ENCODE measurements at regions not wholly inside any gene's neighbourhood (a gene's known extent, or its start where the extent isn't known, plus 50 kb on each side); places are given as distances from the start of the nearest gene placed in this dataset.

GRCh38 chr2:42961961-42962360 lies 169.6 kb upstream of the HAAO start:
- H3K4me1 ChIP-seq (ENCODE audit: insufficient read depth, low read length, poor library complexity, severe bottlenecking): no peaks in the 10 kb centered on the region
- H3K9me3 ChIP-seq (ENCODE audit: low read depth, low read length, poor library complexity, severe bottlenecking): no peaks in the 10 kb centered on the region
- no peak for TF ChIP-seq EZH2 (IDR thresholded peaks at IDR 0.05; ENCODE audit: borderline replicate concordance, low read depth, low read length, poor library complexity, severe bottlenecking)
- TF ChIP-seq, protein P1, sequence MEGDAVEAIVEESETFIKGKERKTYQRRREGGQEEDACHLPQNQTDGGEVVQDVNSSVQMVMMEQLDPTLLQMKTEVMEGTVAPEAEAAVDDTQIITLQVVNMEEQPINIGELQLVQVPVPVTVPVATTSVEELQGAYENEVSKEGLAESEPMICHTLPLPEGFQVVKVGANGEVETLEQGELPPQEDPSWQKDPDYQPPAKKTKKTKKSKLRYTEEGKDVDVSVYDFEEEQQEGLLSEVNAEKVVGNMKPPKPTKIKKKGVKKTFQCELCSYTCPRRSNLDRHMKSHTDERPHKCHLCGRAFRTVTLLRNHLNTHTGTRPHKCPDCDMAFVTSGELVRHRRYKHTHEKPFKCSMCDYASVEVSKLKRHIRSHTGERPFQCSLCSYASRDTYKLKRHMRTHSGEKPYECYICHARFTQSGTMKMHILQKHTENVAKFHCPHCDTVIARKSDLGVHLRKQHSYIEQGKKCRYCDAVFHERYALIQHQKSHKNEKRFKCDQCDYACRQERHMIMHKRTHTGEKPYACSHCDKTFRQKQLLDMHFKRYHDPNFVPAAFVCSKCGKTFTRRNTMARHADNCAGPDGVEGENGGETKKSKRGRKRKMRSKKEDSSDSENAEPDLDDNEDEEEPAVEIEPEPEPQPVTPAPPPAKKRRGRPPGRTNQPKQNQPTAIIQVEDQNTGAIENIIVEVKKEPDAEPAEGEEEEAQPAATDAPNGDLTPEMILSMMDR (conservative IDR thresholded peaks at IDR 0.05; ENCODE audit: low read depth, low read length): no peak
- POLR2A ChIA-PET (ENCODE audit: low non-redundant PET): no interaction called here
- H3K27me3 ChIP-seq (replicated peaks; ENCODE audit: insufficient read depth, low read depth, low read length, poor library complexity): no peaks in the 10 kb centered on the region
- no peaks in the 10 kb centered on the region for H3K36me3 ChIP-seq (ENCODE audit: insufficient read depth, low read length, poor library complexity, severe bottlenecking)
- H3K4me3 ChIP-seq (ENCODE audit: low read depth, low read length, poor library complexity, severe bottlenecking): no peak overlapping the region
- CTCF ChIA-PET: no interaction called here
- H3K27ac ChIP-seq (ENCODE audit: low read depth, low read length, poor library complexity, severe bottlenecking): no peak overlapping the region
- DNase-seq (ENCODE audit: low spot score): no peak
- BruUV-seq (replicated peaks): no TSS peak
- intact Hi-C loops (cut with micrococcal nuclease; ENCODE audit: unreplicated experiment): no loop called here

- Histone ChIP-seq H3K4me1 (ENCODE audit: insufficient read depth, low read length, poor library complexity, severe bottlenecking) (no peaks in the 10 kb centered on the region), H3K27ac (ENCODE audit: low read depth, low read length, poor library complexity, severe bottlenecking) (no peak overlapping the region), H3K36me3 (ENCODE audit: insufficient read depth, low read length, poor library complexity, severe bottlenecking) (no peaks in the 10 kb centered on the region), H3K4me3 (ENCODE audit: low read depth, low read length, poor library complexity, severe bottlenecking) (no peak overlapping the region), H3K27me3 (replicated peaks; ENCODE audit: insufficient read depth, low read depth, low read length, poor library complexity) (no peaks in the 10 kb centered on the region), H3K9me3 (ENCODE audit: low read depth, low read length, poor library complexity, severe bottlenecking) (no peaks in the 10 kb centered on the region)
- no peak for TF ChIP-seq EZH2 (IDR thresholded peaks at IDR 0.05; ENCODE audit: borderline replicate concordance, low read depth, low read length, poor library complexity, severe bottlenecking)
- TF ChIP-seq, protein P1 (conservative IDR thresholded peaks at IDR 0.05; ENCODE audit: low read depth, low read length): no peak
- DNase-seq (ENCODE audit: low spot score): no peak
- CTCF ChIA-PET: no interaction called here
- intact Hi-C loops (cut with micrococcal nuclease; ENCODE audit: unreplicated experiment): no loop called here
- no TSS peak for BruUV-seq (replicated peaks)
- POLR2A ChIA-PET (ENCODE audit: low non-redundant PET): no interaction called here
Measured at GRCh38 chr2:42961385-42961811, 169.0 kb upstream of the HAAO start.

DNA sequence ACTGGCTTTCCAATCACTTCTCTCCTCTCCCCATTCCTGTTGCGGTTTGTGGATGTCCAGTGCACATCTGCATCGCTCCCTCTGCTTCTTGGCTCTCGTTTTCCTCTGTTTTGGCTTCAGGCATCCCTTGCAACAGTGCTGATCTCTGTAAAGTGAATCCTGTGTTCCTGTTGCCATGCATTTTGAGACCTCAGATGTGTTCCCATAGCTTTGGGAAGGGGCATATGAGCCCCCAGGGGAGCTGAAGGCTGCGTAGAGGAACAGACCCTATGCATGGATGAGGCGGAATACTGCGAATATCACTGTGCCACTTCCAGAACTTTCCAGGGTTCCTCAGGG lies 168.4 kb upstream of the HAAO start:
- Histone ChIP-seq H3K4me1 (ENCODE audit: insufficient read depth, low read length, poor library complexity, severe bottlenecking) (no peaks in the 10 kb centered on the region), H3K27ac (ENCODE audit: low read depth, low read length, poor library complexity, severe bottlenecking) (no peak overlapping the region), H3K27me3 (replicated peaks; ENCODE audit: insufficient read depth, low read depth, low read length, poor library complexity) (no peaks in the 10 kb centered on the region), H3K9me3 (ENCODE audit: low read depth, low read length, poor library complexity, severe bottlenecking) (no peaks in the 10 kb centered on the region), H3K4me3 (ENCODE audit: low read depth, low read length, poor library complexity, severe bottlenecking) (no peak overlapping the region), H3K36me3 (ENCODE audit: insufficient read depth, low read length, poor library complexity, severe bottlenecking) (no peaks in the 10 kb centered on the region)
- ChIA-PET POLR2A (ENCODE audit: low non-redundant PET) (no interaction called here), CTCF (no interaction called here)
- intact Hi-C loops (cut with micrococcal nuclease; ENCODE audit: unreplicated experiment): no loop called here
- DNase-seq (ENCODE audit: low spot score): no peak
- no TSS peak for BruUV-seq (replicated peaks)
- TF ChIP-seq, protein P1 (conservative IDR thresholded peaks at IDR 0.05; ENCODE audit: low read depth, low read length): no peak
- TF ChIP-seq EZH2 (IDR thresholded peaks at IDR 0.05; ENCODE audit: borderline replicate concordance, low read depth, low read length, poor library complexity, severe bottlenecking): no peak
